ENCODE measurements at regions not wholly inside any gene's neighbourhood (a gene's known extent, or its start where the extent isn't known, plus 50 kb on each side); places are given as distances from the start of the nearest gene placed in this dataset.

DNA sequence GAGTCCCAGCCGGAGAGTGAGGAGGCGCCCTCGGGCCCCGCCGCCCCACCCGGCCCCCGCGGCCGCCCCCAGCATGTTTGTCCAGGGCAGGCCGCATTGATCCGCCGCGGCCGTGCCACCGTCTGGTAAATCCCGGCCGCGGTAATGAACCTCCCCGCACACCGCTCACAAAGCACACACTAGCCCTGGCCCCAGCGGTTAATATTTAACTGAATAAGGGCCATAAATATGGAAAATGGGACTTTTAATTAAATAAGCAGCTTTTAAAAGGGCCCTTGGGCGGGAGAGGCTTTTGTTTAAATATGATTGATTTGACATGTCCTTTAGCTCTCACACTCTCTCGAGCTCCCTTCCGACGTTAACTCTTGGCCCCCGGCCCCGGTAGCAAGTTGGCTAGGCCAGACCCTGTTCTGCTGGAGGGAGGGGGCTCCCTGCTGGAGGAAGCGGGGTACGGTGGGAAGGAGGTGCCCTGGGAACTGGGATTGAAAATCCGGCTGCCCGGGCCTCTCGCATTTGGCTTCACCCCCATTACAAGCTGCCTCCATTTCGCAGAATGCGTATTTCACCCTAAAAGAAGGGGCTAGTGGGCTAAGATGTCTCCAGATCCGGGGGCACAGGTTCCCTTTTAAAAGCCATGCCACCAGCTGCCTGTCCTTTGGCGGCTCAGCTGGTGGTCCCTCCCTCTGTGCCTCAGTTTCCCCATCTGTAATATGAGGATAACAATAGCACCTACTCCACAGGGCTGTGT, 199.8 kb downstream of the RBM19 start:
- DNase-seq, result no peak

DNA sequence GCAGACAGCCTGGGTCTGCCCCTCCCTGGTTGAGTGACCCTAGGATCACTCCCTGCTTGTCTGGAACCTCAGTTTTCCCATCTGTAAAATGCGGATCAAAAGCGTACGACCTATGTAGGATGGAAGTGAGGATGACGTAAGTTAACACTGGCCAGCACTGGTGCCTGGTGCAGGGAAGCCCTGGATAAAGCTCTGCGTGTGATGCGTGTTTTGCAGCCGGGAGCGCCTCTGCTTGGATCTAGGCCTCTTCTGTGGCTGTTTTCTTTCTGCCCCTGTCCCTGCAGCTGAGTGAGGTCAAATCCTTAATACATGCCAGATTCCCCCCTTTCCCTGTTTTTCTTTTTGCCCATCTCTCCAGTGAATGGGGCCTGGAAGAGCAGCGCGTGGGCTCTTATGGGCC, 201.5 kb downstream of the RBM19 start:
- DNase-seq, result no peak

DNA sequence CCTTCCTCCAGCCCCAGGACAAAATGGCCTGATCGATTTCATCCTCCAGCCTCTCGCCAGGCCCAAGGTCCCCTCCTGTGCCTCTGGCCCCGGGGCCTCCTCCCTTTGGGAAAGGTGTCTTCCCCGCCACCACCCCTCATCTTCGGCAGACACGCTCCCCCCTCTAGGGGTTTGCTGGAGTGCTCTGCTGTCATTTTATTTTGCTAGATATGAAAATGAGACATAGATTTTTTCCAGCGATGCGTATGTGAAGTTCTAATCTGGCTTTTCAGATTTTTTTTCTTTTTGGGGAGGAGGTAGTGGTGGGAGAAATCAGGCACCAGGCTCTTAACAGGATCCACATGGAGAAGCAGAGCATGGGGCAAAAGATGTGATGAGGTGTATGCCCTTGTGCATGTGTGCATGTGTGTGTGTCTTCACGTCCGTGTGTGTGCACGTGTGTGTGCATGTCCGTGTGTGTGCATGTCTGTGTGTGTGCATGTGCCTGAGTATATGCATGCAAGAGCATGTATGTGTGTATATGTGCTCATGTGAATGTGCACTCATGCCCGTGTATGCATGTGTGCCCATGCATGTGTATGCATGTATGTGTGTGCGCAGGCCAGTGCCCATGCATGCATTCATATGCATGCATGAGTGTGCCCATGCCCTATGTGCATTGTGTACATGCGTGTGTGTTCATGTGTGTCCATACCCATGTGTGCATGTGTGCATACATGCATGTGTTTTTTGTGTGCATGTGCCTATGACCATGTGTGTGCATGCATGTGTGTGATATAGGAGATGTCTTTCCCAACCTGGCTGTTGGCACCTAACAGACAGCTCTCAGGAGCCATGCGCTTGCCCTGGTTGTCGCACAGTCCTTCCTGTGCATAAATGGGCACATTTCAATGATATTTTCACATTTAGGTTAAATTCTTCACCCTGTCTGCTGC, 203.0 kb downstream of the RBM19 start:
- no peak for DNase-seq

GRCh38 chr12:113762155-113762881, 203.8 kb downstream of the RBM19 start:
- no peak for DNase-seq

DNA sequence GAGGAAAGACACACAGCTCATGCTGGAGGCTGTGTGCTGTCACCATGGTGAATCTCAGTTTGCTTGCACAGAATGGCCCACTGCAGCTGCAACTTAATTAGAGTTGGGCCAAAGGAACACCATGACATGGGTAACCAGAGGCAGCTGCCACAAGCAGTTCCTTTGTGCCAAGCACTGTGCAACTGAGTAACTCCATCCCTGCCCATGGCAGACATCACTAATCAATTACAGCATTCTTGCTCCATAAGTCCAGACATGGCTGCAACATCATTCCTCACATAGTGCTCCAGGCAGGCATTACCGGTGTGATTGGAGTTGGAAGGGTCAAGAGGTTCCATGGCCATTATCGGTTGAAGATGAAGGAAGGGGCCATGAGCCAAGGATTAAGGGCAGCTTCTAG, 207.0 kb downstream of the RBM19 start:
- no peak for DNase-seq

DNA sequence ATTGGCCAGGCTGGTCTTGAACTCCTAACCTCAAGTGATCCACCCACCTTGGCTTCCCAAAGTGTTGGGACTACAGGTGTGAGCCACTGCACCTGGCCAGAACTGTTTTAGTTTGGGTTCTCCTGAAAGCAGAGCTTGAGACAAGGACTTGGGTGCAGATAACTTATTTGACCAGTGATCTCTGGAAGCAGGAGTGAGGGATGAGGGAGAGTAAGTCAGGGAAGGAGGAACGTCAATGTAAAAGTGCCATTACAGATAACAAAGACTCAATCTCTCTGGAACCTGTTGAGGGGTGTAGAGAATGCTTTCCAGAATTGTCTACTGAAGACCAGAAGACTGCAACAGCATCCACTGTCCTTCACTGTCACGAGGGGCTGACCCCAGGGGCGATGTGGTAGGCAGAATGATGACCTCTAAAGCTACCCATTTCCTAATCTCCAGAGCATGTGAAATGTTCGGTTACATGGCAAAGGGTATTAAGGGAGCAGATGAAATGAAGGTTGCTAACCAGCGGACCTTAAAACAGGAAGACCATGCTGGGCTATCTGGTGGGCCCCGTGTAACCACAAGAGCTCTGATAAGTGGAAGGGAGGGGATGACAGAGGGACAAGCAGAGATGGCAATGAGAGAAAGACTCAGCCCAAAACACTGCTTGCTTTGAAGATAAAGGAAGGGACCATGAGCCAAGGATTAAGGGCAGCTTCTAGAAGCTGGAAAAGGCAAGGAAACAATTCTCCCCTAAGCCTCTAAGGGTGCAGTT, 207.8 kb downstream of the RBM19 start:
- no peak for DNase-seq

GRCh38 chr12:113757221-113758002, 208.7 kb downstream of the RBM19 start:
- DNase-seq, result no peak

DNA sequence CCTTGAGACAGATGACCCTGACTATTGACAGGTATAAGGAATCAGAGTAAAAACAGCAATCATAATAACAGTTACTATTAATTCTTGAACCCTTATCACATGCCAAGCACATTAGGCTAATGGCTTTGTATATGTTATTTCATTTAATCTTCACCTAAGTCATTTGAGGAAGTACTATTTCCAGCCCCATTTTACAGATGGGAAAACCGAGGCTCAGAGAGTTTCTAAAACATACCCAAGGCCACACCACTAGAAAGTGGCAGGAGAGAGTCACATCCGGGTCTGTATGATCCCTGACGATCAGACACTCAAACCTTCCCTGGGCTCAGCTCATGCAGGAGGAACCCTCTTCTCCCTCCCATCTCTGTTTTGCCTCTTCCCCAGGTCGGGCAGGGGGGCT, 209.5 kb downstream of the RBM19 start:
- DNase-seq, result no peak

- no peak for DNase-seq
Observed at GRCh38 chr12:113755098-113755497, 211.0 kb downstream of the RBM19 start.

DNA sequence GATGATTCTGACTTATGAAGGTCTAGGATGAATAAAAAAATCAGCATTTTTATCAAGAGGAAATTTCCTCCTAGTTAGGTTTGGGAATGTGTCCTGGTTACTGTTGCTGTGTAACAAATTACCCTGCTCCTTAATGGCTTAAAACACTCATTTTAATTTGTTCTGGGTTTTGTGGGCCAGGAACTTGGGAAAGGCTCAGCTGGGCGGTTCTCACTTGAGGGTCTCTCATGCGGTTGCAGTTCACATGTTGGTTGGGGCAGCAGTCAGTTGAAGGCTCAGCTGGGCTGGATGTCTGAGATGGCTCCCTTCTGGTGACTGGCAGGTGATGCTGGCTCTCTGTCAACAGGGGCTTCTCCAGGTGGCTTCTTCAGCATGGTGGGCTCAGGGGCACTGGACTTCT, 214.6 kb downstream of the RBM19 start:
- DNase-seq, result no peak

DNA sequence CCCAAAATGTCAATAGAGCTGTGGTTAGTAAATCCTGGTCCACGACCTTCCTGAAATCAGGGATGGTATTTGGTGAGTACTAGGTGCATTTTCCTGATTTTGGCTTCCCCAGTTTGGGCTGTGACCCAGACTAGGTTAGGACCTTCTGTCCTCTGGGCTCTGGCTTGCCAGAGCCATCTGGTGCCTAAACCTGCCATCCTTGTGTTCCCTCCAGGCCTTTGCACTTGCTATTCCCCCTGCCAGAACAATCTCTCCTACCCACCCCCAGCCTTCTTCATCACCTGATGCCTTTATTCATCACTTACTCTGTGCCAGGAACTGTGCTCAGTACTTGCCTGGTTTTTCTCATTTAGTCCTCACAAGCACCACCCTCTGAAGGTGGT, 216.7 kb downstream of the RBM19 start:
- DNase-seq, result no peak

- no peak for DNase-seq
Observed at GRCh38 chr12:113748707-113749432, 217.3 kb downstream of the RBM19 start.

DNA sequence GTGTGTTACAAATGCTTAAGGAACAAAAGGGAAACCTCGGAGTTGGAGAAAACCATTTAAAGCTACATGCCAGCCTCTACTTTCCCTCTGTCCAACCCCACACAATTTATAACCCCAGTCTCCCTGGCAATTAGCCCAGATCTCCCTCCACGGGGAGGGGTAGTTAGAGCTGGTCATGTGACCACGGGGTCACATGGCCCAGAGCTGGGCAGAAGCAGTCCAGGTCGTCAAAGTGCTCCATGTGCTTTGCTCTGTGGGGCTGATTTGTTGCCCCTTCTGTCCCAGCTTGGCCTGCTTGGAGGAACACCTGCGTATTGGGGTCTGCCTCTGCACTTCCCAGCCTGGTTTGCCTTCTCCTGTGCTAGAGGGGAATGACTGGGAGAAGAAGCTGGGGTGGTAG, 219.1 kb downstream of the RBM19 start:
- DNase-seq, result no peak

DNA sequence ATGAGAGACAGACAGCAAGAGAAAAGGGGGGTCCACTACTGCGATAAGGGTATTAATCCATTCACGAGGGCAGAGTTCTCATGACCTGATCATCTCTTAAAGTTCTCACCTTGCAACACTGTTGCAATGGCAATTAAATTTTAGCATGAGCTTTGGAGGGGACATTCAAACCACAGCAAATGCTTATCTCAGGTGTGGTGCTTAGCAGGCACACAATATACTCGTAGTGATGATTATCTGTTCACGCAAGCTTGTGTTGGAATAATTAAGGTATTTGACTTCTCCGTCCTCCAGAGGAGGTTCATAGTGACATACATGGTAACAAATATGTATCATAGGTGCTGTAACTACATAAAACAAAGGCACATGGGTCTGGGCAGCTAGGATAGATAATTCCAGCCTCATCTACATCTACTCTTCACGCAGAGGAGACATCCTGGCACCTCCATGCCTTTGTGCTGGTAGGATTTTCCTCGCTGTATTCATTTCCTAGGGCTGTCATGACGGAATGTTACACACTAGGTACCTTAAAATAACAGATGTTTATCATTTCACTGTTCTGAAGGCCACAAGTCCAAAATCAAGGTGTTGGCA, 221.2 kb downstream of the RBM19 start:
- DNase-seq, result no peak

DNA sequence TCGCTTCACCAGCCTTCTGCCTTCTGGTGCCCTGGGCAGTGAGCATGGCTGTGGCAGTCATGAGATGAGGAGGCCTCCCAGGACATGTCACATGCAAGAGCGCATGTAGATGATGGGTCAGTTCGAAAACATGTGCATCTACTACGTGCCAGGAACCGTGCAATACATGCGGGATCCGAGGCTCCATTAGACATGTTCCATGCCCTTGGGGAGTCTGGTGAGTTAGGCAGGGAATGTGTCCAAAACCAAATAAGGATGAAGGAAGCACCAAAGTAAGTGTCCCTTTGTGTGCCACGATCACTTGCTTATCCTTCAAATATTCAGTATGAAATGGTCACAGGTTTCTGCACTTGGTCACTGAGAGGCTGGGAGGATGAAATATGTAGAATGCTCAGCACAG, 223.3 kb downstream of the RBM19 start:
- DNase-seq, result no peak

GRCh38 chr12:113740699-113741098, 225.4 kb downstream of the RBM19 start:
- DNase-seq, result no peak

DNA sequence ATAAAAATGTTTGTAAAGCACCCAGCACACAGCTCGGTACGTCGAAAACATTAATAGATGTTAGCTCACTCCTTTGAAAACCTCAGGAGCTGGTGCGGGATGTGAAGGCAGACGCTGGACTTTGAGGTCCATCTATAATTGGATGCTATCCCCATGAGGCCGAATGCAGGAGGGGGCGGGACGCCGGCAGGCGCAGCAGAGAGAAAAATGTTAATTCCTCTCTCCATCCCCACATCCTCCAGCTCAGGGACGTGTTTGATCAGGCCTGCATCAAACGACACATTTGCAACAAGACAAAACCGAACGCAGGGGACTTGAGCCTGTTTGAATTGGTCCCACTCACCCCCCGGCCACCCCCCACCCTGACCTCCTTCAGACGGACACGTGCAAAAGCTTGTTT, 231.0 kb downstream of the RBM19 start:
- no peak for DNase-seq

DNA sequence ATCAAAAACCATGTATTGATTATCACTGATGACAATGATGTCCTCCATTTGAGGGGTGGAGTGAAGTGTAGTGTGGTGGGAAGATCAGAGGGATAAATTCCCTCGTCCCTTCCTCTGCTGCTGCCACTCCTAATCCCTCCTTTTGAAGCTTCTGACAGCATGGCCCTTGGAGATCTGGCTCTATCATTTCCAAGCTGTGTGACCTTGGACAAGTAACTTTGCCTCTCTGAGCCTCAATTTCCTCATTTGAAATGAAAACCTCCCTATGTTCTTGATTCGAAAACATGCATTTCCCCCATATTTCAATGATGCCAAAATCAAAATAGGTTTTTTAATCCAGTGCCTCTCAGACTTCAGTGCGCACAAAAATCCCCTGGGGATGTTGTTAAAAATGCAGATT, 231.6 kb downstream of the RBM19 start:
- DNase-seq, result no peak

DNA sequence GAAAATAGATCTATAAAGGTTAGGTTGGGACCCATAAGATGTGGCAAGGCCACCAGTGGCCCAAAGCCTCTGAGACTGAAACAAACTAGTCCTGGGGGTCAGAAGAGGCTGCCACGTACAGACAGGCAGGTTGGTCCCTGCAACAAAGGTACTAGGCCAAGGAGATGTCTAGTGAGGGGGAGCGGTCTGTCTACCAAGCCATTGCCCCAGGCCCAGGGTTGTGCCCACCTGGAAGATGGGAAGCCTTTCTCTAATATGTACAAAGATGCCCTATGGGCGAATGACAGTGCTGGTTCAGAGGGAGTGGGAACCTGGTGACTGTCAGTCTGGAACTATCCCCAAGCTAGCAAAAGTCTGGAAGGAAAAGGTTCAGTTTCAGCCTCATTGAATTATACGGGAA, 233.2 kb downstream of the RBM19 start:
- DNase-seq, result no peak

DNA sequence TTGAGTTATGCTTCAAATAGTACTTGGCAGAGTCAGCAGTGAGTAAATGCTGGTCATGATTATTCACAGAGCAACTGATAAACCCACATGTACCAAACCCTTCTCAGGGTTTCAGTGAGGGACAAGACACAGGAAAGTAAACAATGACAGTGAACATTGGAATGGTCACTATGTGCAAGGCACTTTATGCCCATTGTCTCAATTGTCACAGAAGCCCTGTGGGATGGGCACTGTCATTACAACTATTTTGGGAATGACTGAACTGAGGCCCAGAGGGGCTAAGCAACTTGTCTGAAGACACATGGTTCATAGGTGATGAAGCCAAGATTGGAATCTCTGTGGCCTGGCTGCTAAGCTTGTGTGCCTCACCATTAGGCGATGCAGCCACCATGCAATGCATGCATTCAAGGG, 238.5 kb downstream of the RBM19 start:
- no peak for DNase-seq

DNA sequence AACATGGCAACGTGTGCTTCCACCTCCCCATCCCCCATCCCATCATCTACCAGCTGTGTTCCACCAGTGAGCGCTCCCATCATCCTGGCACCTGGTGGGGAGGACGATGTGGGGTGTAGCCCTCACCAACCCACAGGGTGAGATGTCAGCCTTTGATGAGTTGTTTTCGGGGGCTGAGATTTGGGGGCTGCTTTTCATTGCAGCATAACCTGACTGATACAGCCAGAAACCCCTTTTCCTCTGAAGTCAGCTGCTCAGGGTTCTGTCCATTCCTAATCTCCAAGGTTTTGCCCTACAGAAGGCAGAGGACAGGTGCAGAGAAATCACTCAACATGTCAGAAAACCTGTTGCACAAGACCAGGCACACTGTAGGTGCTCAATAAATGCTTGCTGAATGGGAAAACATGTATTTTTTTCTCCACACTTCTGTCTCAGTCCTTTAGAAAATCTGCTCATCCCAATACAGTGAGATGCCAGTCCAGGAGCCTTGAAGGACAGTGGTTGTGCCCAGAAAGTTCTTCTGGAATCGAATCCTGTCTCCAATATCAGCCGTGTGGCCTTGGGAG, 239.8 kb downstream of the RBM19 start:
- no peak for DNase-seq
